HCT116 (cell line): ENCODE measurements at regions not wholly inside any gene's neighbourhood (a gene's known extent, or its start where the extent isn't known, plus 50 kb on each side); places are given as distances from the start of the nearest gene placed in this dataset.

Experiments
- CTCF ChIP-seq, 3 experiments: fragments of 200-600 bp in 1 of 3; sonication (generic) in 1 of 3; IDR thresholded peaks in 2 of 3; conservative IDR thresholded peaks in 1 of 3; 2 replicates each; pipeline ENCODE4 v1.5.1; 2012 to 2017; ENCODE audit warnings: low read depth in 2 of 3, low read length in 2 of 3, antibody characterized with exemption in 1 of 3, borderline replicate concordance in 1 of 3, control low read depth in 1 of 3, mild to moderate bottlenecking in 1 of 3, mixed read lengths in 1 of 3, mixed run types in 1 of 3, moderate library complexity in 1 of 3; ENCODE audit not compliant: insufficient read depth in 1 of 3
- RAD21 ChIP-seq: IDR thresholded peaks from 2 replicates; pipeline ENCODE4 v1.6.1; 2012; ENCODE audit warnings: low read depth, mild to moderate bottlenecking
- REST ChIP-seq: IDR thresholded peaks from 2 replicates; pipeline ENCODE4 v1.6.1; 2012; ENCODE audit warnings: low read depth
- SP1 ChIP-seq: IDR thresholded peaks from 2 replicates; pipeline ENCODE4 v1.6.1; 2012; ENCODE audit warnings: low read depth
- TCF7L2 ChIP-seq: IDR thresholded peaks from 2 replicates; pipeline ENCODE4 v1.7.0; 2011; ENCODE audit warnings: borderline replicate concordance, inconsistent platforms; ENCODE audit not compliant: insufficient read depth, insufficient read length; ENCODE audit errors: extremely low read depth

GRCh38 chr16:79871906-79872305, 271.4 kb upstream of the MAF start:
- TF ChIP-seq SP1: no peak
- no peak for TF ChIP-seq TCF7L2
- no peak for TF ChIP-seq RAD21
- TF ChIP-seq REST: no peak
- no peak for TF ChIP-seq CTCF (IDR thresholded peaks at IDR 0.05 in 2 of 3, conservative IDR thresholded peaks at IDR 0.05 in 1 of 3; ENCODE audit: borderline replicate concordance in 1 of 3, insufficient read depth in 1 of 3, low read depth in 2 of 3, low read length in 2 of 3)
